Activated gamma-delta T cell treated with Interleukin-2 at 50 U/mL for 16 hours (primary cell): ENCODE measurements at regions not wholly inside any gene's neighbourhood (a gene's known extent, or its start where the extent isn't known, plus 50 kb on each side); places are given as distances from the start of the nearest gene placed in this dataset.
"Not testable (repeated sequence)": the region's sequence is repeated elsewhere in the genome, so short reads cannot be mapped to it uniquely, and the experiment has no call there.

ENCODE experiments used
- DNase-seq: peaks from one replicate; pipeline ENCODE4 v3.0.0-alpha.2; 2020

DNA sequence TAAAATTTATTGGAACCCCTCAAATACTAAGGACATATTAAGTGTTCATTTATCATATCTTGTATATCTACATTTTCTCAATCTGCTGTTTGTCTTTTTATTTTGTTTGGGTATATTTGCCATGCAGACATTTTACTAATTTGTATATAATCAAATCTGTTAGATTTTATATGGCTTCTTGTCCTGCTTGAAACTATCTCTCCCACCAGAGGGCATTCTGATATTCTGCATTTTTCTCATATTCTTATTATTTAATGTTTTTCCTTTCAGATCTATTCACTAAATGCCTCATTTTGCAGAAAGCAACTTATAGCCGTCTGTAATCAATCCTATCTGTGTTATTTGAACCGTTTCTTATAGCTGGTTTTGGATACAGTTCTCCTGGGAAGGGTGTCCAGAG, 745.5 kb downstream of the LRRIQ3 start:
- DNase-seq: no peak

DNA sequence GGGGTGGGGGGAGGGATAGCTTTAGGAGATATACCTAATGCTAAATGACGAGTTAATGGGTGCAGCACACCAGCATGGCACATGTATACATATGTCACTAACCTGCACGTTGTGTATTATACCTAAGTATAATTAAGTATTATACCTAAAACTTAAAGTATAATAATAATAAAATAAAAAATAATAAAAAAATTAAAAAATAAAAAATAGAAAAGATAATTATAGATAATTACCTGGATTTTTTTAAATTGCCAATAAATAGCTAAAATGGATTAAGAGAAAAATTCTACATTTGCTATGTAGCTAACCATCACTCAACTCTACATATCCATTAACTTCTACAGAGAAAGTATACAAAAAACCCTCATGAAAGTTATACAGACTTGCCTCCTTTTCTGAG, 747.3 kb downstream of the LRRIQ3 start:
- not testable (repeated sequence) for DNase-seq

DNA sequence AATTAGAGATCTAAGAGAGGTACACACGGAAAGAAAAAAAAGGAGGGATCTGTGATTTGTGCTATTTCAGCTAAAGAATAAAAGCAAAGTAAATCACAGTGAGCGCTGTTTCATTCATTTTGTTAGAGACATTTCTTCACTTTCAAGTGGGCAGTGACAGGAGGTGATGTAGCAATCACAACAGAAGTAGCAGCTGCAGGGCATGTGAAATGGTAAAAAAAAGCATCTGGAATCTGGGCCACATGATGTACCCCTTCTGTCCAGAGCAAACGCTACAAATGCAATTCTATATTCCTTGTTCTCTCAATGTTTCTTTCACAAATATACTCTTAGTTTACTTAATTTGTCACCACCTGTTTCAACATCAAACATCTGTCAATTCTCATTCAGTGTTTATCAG, 786.5 kb downstream of the LRRIQ3 start:
- no peak for DNase-seq

DNA sequence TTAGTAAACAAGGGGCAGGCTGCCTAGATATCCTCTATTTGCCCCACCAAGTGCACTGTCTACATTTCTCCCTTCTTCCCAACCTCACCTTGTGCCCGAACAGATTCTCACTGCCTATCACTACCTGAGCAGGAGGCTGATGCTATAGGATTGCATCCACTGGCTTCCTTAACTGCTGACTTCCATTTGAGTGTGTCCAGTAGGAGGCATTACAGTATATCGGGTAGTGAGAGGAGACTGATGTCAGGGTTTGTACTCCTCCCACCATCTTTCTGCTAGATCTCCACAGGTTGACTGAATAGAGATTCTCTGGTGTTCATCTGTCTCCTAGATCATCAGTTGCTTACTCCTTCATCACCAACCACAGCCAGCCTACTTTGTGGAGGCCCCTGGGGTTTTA, 796.3 kb downstream of the LRRIQ3 start:
- DNase-seq: no peak

DNA sequence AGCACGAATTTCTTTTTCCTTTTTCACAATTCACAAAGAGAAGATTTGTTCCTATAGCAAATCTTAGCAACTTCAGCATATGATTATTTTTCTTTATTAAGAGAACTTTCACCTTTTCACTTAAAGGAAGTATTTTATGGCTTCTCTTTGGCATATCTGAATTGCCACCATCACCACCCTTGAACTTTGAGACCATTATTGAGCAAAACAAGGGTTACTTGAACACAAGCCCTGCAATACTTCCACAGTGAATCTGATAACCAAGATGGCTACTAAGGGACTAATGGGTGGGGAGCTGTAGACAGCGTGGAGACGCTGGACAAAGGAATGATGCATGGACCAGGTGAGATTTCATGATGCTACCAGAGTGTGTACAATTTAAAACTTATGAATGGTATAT, 815.0 kb downstream of the LRRIQ3 start:
- DNase-seq: no peak

DNA sequence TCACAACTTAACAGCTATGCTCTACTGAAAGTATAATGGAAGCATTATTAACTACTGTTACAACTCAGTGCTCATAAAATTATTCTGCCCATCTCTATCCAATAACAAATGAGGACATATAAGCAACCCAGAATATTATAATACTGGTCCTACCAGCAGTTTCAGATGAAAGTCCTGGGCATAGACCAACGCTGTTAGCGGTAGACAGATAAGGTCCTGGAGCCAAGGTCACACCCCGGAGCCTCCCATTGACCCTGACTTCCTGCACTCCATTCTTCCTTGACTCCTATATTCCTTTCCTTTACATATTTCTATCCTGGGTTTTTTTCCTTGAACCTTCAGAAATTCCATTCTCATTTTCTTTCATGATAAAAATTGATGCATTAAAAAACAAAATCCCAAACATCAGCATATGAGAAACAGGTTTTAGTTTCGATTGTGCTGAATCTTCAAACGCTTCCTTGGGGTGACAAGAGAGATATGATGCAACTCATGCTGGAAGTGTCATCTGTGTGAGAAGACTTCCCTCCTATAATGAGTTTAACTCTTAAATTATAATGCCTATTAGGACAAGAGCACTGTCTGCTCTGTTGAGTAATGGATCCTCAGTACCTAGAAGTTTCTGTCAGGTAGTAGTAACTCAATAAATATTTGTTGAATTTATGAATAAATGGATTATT, 831.1 kb downstream of the LRRIQ3 start:
- DNase-seq: no peak

DNA sequence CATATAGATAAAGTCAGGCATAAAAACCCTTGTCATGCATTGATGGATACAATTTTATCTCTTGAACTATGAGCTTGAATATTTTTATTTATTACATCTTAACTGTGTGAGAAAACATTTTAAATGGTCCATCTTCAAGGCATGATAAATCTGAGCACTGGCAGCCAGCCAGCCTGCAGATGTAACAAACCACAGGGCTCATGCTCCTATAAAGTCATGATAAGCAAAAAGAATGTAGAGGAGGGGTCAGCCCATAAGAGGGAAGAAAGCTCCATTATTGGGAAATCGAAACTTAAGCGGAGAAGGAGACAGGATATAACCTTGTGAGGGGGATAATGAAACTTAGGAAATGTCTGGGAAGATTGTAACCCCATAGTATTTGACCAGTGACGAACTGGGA, 839.0 kb downstream of the LRRIQ3 start:
- DNase-seq: no peak

DNA sequence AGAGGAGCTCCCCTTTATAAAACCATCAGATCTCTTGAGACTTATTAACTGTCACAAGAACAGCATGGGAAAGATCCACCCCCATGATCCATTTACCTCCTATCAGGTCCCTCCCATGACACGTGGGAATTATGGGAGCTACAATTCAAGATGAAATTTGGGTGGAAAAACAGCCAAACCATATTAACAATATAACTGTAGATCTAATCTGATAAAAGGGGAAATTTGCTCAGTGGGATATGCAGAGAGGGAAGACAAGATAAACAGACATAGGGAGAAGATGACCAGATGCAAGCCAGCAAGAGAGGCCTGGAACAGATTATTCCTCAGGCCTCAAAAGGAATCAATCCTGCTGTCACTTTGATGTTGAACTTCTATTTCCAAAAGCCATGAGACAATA, 841.5 kb downstream of the LRRIQ3 start:
- DNase-seq: no peak

DNA sequence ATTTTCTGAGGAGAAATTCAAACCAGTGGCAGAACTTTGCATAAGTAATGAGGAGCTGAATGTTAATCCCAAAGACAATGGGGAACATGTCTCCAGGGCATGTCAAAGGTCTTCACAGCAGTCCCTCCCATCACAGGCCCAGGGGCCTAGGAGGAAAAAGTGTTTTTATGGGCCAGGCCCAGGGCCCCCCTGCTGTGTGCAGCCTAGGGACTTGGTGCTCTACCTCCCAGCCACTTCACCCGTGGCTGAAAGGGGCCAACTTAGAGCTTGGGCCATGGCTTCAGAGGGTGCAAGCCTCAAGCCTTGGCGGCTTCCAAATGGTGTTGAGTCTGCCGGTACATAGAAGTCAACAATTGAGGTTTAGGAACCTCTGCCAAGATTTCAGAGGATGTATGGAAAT, 854.0 kb downstream of the LRRIQ3 start:
- DNase-seq: no peak

DNA sequence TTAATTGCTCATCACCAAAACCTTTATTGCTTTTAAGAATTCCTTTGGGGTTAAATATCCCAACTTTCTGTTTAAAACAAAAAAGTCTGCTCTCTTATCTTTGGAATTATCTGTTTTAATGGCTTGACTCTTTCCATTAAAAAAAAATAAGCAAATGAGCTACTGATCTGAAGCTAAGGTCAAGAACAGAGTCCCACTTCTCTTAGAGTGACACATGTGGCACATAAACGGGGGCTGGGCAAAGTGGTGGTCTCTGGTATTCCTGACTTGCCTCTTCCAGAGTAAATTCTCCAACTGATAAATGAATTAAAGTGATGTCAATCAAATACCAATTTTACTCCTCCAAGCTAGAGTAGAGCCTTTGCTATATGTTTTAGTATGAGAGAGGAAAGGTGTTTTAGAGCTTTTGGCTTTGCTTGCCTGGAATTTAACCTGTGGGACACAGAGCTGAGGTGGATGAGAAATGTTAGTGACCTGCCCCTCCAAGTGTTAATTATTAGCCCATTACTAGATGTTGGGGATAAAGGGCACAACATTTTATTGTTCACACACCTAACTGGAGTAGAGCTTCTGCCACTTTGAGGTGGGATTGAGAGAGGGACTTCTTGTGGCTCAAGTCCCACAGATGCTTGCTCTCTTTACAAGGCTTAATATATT, 864.0 kb downstream of the LRRIQ3 start:
- DNase-seq: no peak

DNA sequence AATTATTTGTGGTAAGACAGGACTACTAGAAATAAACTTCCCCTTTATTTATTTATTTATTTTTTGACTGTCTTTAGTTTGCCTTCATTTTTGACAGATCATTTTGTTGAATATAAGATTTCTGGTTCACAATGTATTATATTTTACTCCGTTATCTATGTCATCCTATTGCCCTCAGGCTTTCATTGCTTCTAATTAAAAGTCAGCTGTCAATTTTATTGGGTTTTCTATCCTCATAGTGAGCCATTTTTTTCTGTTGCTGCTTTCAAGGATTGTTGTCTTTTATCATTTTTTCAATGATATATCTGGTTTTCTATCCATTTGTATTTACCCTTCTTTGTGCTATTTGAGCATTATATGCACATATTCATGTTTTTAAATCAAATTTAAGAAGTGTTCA, 866.2 kb downstream of the LRRIQ3 start:
- DNase-seq: no peak

DNA sequence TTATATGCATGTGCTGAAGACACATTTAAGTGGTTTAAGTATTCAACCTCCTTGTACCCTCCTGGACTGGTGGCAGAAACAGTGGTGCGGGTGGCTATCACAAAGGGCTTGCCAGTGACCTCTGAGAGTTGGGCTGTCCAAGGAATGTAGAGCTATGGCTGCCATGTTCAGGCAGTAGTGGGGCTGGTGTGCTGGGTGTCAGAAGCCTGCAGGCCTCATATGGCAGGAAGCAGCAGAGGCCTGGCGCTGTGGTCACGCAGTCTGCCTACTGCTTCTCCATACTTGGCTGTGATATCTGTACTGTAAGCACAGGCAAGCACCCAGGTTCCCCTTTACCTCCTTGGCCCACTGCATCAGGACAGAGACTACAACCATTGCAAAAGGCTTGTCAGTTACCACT, 870.0 kb downstream of the LRRIQ3 start:
- DNase-seq: no peak

DNA sequence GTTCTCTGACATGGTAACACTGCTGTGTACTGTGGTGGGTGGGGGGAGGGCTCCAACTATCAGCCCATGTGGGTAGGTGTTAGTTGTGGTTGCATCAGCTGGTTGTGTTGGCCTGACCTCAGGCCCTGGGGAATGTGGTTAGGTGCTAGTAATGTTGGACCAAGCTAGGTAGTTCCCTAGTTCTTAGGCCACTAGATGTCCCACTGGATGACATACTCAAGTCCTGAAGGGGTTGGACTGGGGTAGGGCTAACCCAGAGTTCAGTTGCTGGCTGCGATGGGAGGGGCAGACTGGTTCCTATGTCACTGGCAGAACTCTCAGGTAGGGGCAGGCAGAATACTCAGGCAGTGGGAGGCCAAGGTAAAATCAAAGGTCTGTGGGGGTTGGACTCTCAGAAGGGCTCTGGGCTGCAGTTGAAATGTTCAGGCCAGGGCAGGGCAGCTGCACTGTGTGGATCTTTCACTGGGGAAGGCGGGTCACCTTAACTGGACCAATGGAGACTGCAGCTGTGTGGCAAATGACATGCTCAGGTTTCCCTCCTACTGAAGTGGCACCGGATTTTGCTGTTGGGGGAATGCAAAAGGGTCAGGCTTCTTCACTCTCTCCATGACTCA, 870.7 kb downstream of the LRRIQ3 start:
- DNase-seq: no peak

DNA sequence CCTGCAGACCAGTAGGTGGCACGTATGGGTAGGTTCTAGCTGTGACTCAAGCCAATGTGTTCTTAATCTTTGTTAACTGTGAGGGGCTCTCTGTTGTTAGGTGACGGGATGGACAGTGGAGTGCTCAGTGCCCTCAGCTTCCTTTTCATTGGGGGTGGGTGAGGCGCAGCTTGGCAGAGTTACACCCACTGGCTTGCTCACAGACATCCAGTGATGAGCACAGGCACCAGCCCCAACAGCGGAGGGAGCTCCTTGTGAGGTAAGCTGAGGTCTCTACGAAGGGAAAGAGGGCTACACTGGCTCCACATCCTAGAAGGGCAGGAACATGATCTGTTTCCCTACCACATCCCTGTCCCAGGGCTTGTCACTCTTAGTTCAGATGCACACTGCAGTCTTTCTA, 871.3 kb downstream of the LRRIQ3 start:
- DNase-seq: no peak

DNA sequence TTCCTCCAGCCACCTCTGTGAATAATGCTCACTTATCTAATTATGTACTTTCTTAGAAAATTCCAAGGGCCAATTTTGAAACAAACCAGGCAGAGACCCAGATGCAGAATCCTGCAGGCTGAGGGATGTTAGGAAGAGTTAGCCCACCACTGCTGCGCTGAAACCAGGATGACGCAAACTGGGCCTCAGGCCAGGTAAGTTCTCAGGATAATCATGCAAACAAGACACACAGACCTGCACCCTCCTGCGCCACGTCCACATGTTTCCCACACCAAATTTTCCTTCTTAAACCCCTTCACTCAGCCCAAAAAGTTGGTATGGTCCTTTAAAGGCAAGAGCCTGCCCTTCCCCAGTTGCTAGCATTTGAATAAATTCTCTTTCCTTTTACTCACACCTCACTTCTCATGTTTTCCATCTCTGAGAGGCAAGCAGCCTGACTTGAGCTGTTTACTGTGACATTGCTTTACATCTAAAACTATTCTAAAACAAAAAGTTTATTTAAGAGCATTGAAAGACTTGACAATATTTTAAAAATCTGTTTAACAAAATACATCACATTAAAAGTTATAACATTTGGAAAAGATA, 887.1 kb downstream of the LRRIQ3 start:
- DNase-seq: no peak

DNA sequence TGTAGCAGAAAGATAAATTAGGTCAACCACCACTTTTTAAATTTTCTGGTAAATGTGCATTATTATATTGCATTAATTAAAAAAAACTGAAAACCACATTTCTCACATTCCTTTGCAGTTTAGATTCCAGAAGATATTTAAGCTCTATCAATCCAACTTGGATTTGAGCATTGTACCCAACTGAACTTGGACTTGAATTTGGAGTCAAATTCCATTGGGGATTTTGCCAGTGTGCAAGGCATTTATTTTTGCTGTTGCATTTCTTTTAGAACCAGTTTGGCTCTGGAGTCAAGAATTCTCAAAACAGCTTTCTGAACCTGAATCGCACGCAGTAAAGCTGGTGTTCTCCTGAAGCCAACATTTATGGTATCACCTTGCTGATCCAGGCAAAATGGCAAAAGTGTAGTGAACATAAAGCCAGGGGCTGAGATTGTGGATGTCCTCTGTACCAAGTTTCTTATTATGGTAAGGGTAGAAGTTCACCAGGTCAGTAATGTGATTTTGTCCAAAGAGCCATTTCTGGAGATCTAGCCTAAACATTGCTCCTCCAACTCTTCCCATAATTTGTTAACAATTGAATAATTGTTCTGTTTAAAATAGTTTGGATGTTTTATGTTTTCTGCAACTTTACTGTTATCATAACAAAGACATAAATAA, 890.9 kb downstream of the LRRIQ3 start:
- DNase-seq: no peak

DNA sequence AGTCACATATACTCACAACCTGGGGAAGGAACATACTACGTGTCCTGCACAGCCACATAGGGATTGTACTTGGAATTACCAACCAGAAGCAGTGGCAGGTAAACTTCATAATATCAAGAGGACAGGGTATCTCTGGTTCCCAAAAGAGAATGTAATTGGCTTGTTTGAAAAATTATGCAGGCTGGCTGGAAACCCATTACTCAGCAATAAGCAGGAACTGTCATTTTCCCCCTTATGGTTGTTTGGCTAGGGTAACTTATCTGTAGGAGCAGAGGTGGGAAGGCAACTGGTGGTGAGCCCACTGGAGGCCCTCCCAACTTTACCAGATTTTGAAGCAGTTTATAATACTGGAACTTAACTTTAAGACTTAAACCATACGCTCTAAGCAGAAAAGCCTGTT, 924.1 kb downstream of the LRRIQ3 start:
- DNase-seq: no peak

DNA sequence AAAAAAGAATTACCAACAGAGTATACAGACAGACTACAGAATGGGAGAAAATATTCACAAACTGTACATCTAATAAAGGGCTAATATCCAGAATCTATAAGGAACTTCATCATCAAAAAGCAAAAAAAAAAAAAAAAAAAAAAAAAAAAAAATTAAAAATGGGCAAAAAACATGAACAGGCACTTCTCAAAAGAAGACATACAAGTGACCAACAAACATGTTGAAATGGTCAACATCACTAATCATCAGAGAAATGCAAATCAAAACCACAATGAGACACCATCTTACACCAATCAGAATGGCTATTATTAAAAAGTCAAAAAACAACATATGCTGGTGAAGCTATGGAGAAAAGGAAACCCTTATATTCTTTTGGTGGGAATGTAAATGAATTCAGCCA, 952.8 kb downstream of the LRRIQ3 start:
- not testable (repeated sequence) for DNase-seq

DNA sequence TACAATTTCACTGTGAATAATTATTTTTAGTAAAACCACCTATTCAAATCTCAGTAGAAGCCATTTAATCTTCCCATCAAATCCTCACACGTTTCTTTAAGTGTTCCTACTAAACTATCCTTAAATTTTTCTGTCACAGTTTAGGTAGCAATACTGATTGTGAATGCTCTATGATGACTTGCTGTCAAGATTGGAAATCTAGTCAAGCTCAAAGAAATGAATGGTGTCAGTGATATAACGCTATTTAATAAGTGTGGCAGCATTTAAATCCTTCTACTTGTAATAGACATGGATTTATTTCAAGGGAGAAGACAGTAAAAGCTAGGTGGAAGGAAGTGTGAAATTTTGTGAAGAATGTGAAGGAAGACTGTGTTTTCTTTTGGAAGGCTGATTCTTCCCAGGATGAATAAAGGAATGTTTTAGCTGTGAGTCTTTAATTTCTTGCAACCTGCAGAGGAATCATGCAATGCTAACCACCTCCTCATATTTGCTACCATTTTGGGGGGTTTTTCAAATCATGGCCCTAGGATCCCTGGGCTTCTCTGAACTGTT, 936.7 kb upstream of the NEGR1 start:
- no peak for DNase-seq

DNA sequence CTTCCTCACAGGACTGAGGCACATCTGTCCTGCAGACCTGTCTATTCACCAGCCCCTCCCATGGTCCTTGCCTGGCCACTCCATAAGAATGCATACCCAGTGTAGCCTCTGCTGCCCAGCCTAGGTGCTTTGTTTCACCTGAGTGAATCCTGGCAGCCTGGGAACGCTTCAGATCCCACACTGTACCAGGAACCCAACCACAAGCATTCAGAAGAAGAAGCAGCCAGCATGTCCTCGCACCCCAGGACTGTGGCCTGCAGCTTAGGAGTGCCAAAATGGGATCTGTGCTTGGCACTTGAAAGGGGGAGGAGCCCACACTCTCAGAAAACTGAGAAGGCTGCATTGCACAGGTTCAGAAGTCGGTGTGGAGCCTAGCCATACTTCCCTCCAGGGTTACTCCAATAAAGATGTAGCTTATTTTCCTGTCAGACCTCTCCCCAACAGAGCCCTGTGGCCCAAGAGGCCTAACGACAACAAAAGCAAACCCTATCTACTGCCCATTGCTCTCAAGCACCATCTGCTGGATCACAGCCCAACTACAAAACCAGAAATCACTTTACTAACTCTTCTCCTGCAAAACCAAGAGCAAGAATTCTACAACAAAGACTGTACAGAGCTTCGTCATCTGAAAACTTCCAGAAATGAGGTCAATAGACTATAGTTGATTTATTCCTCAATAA, 923.1 kb upstream of the NEGR1 start:
- DNase-seq: no peak

DNA sequence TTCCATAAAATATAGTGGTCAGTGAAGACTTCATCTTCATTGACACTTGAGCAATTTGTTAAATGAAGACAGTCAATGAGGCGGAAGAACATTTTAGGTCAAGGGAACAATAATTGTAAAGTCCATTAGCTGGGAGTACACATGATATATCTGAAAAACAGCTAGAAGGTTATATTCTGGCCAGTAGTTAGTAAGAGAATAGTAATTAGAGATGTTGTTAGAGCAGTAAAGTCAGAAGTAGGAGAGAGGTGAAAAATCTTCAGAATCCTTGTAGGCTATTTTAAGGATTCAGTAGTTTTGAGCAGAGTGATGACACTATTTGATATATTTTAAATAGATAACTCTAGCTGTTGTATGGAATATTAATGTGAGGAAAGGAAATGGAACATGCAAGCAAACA, 915.6 kb upstream of the NEGR1 start:
- no peak for DNase-seq

DNA sequence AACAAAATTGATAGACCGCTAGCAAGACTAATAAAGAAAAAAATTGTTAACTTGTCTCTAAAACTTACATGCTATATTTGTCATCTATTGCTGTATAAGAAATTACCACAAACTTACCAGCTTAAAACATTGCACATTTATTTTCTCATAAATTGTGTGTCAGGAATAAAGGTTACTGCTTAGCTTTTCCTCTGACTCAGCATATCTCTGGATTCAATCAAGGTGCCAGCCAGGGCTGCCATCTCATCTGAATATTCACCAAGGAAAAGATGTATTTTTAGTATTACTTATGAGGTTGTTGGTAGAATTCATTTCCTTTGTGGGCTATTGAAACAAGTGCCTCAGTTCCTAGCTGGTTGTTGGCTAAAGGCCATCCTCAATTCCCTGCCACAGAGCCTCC, 912.6 kb upstream of the NEGR1 start:
- no peak for DNase-seq

DNA sequence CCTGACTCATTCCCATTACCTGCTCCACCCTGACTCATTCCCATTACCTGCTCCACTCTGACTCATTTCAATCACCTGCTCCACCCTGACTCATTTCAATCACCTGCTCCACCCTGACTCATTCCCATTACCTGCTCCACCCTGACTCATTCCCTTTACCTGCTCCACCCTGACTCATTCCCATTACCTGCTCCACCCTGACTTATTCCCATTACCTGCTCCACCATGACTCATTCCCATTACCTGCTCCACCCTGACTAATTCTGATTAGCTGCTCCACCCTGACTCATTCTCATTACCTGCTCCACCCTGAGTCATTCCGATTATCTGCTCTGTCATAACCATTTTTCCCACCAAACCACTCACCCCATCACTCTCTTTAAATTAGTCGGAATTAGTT, 901.2 kb upstream of the NEGR1 start:
- not testable (repeated sequence) for DNase-seq
